Subcutaneous abdominal adipose tissue (tissue), 5 donors: ENCODE measurements at regions not wholly inside any gene's neighbourhood (a gene's known extent, or its start where the extent isn't known, plus 50 kb on each side); places are given as distances from the start of the nearest gene placed in this dataset.
"Not testable (repeated sequence)": the region's sequence is repeated elsewhere in the genome, so short reads cannot be mapped to it uniquely, and the experiment has no call there.

ENCODE experiments used
- H3K27ac ChIP-seq: one replicate; pipeline ENCODE4 v1.7.0; 2013; ENCODE audit warnings: low read depth, mild to moderate bottlenecking, inconsistent platforms, low read length, moderate library complexity
- H3K27me3 ChIP-seq, 5 donors: one replicate each; pipeline ENCODE4 v1.7.0; 2013; ENCODE audit warnings: low read length in 5 of 5, inconsistent platforms in 1 of 5; ENCODE audit not compliant: control insufficient read depth in 5 of 5, insufficient read depth in 4 of 5
- H3K36me3 ChIP-seq, 5 donors: one replicate each; pipeline ENCODE4 v1.7.0; 2013; ENCODE audit warnings: low read length in 5 of 5; ENCODE audit not compliant: control insufficient read depth in 5 of 5, insufficient read depth in 5 of 5
- H3K4me1 ChIP-seq, 5 donors: one replicate each; pipeline ENCODE4 v1.7.0; 2013; ENCODE audit warnings: low read length in 5 of 5, mild to moderate bottlenecking in 3 of 5, moderate library complexity in 1 of 5; ENCODE audit not compliant: control insufficient read depth in 5 of 5, insufficient read depth in 5 of 5
- H3K4me3 ChIP-seq, 5 donors: one replicate each; pipeline ENCODE4 v1.7.0; 2013; ENCODE audit warnings: low read length in 5 of 5, low read depth in 1 of 5
- H3K9ac ChIP-seq, 5 donors: one replicate each; pipeline ENCODE4 v1.7.0; 2013; ENCODE audit warnings: low read length in 5 of 5, mild to moderate bottlenecking in 4 of 5, moderate library complexity in 3 of 5
- H3K9me3 ChIP-seq, 5 donors: one replicate each; pipeline ENCODE4 v1.7.0; 2013; ENCODE audit warnings: low read length in 5 of 5; ENCODE audit not compliant: control insufficient read depth in 5 of 5
- donor health status: healthy.
- donor health status: healthy.
- donor health status: healthy.
- donor health status: healthy.
- donor health status: healthy.

DNA sequence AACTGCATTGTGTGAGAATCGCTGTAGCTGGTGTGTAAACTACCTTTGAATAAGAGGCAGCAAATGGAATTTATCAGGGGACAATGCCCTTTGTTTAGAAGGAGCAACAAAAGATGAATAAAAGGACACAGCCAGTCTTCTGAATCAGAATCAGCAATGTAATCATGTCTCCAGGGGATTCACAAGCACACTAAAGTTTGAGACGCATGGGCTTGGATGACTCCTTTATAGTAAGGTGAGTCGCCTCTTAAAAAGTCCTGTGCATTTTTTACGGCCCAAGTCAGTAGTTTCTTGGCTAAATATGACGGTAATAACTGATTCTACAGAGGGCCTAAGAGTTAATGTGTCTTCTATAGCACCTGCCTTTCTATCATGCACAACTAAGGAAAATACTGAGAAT is 113.6 kb upstream of the NUDT12 start:
- not testable (repeated sequence) for H3K9me3 ChIP-seq, H3K27ac ChIP-seq, H3K4me3 ChIP-seq, H3K9ac ChIP-seq, H3K27me3 ChIP-seq, H3K36me3 ChIP-seq, H3K4me1 ChIP-seq

DNA sequence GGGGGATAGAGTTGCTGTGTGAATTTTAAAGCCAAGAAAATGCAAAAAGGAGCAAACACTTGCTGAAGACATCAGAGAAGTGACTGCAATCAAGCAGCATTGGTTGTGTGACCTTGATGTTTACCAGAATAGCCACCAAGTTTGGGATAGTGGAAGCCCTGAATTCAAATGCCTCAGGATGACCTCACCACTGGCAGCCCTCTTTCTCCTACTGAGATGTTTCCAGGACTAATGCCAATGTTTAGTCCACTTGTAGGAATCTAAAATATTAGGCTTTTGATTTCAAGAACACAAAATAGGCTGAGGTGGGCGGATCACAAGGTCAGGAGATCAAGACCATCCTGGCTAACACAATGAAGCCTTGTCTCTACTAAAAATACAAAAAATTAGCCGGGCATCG is 112.2 kb upstream of the NUDT12 start:
- no peaks in the 10 kb centered on the region for H3K27me3 ChIP-seq
- no peaks in the 10 kb centered on the region for H3K36me3 ChIP-seq
- no peak overlapping the region for H3K4me3 ChIP-seq
- H3K9me3 ChIP-seq = no peaks in the 10 kb centered on the region
- no peaks in the 10 kb centered on the region for H3K4me1 ChIP-seq
- no peak overlapping the region for H3K27ac ChIP-seq
- H3K9ac ChIP-seq = no peak overlapping the region

DNA sequence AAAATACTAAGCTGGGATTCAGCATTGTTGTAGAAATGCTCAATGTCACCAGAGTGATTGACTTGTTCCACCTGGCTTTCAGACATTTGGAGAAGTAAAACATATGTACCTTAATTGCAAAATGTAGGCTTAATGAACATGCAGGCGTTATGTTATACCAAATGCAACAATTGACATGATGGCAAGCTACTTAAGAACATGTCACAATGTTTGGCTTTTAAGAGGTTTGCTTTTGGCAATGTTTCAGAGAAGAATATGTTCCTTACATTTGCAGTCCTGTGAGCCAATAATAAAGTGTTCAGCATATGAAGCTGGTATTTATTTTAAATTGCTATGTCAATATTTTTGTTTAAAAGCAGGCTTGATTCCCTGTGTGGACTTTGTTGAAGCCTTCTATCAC is 111.7 kb upstream of the NUDT12 start:
- Histone ChIP-seq H3K9ac (no peak overlapping the region), H3K27me3 (no peaks in the 10 kb centered on the region), H3K9me3 (no peaks in the 10 kb centered on the region), H3K27ac (no peak overlapping the region), H3K4me1 (no peaks in the 10 kb centered on the region), H3K36me3 (no peaks in the 10 kb centered on the region), H3K4me3 (no peak overlapping the region)

DNA sequence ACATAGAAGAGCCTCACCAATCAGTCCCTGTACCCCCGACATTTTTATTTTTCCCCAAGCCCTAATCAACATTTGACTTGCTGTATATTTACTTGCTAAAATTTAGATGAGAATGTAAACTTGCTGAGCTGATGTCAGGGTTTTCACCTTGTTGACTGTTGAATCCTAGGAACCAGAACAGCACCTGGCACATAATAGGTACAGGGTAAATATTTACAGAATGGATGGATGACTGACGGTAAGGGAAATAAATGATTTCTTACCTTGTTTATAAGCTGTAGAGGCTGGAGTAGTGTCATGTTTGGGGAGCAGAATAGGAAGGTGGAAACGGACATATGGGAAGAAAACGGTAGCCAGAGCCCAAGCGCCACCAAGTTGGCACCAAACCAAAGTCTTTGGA is 107.0 kb upstream of the NUDT12 start:
- no peak overlapping the region for H3K9ac ChIP-seq
- H3K4me3 ChIP-seq = no peak overlapping the region
- no peaks in the 10 kb centered on the region for H3K9me3 ChIP-seq
- no peaks in the 10 kb centered on the region for H3K27me3 ChIP-seq
- no peaks in the 10 kb centered on the region for H3K4me1 ChIP-seq
- no peak overlapping the region for H3K27ac ChIP-seq
- H3K36me3 ChIP-seq = no peaks in the 10 kb centered on the region

DNA sequence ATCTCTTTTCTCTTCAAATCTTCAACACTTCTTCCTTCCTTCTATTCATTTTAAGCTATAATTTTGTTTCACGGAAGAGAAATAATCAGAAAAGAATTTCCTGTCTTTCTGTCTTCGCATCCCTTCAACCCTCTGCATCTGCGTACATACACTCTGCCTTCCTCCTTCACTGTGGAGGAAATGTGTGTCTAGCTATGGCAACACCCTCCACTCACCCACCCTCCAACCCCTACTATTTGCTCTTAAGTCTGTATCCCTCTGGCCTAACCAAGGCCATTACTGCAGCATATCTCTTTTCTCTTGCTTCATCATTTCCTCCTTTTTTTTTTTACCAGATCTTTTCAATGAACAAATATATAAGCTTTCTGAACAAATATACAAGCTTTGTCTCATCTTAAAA is 105.7 kb upstream of the NUDT12 start:
- Histone ChIP-seq H3K4me1 (no peaks in the 10 kb centered on the region), H3K36me3 (no peaks in the 10 kb centered on the region), H3K9ac (no peak overlapping the region), H3K27ac (no peak overlapping the region), H3K9me3 (peaks cover 0 to 8% (median 2%) of the 10 kb centered on the region in 5 donors), H3K4me3 (no peak overlapping the region), H3K27me3 (no peaks in the 10 kb centered on the region)

DNA sequence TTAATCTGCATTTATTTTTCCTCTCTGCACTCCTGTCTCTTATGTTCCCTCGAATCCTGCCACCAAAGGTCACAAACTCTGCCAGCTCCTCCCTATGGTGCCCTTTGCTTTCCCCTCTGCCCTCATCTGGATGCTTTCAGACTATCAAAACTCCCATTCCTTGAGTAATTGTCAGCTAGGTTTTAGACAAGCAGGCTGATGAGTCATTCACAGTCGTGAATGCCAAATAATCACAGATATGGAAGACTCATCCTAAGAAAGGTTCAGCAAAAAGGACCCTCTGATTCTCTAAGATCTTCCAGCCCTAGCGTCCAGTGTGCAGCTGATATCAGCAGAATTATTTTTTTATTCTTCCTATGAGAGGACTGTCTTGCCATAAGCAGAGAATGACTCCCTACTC is 104.5 kb upstream of the NUDT12 start:
- no peaks in the 10 kb centered on the region for H3K4me1 ChIP-seq
- H3K36me3 ChIP-seq = no peaks in the 10 kb centered on the region
- peaks cover 0 to 14% (median 5%) of the 10 kb centered on the region in 5 donors for H3K9me3 ChIP-seq
- no peak overlapping the region for H3K9ac ChIP-seq
- H3K27ac ChIP-seq = no peak overlapping the region
- no peak overlapping the region for H3K4me3 ChIP-seq
- no peaks in the 10 kb centered on the region for H3K27me3 ChIP-seq

DNA sequence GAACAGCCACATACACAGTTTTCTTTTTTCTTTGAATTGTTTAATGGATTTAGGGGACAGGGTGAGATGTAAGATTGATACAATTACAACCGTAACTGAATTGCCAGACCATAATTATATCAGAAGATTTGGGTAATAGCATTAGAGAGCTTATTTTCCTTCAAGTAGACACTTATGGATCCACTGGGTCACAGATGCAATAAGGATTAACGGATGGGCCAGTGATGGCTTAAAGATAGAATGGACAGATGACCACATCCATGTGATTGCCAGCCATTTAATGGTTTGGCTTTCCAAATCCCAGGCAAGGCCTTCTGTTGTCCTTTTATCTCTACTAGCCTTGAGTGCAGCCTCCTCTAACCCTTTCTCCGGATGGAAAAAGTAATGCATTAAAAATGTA is 94.7 kb upstream of the NUDT12 start:
- Histone ChIP-seq H3K4me1 (no peaks in the 10 kb centered on the region), H3K27me3 (no peaks in the 10 kb centered on the region), H3K36me3 (no peaks in the 10 kb centered on the region), H3K27ac (no peak overlapping the region), H3K9me3 (no peaks in the 10 kb centered on the region), H3K4me3 (no peak overlapping the region), H3K9ac (no peak overlapping the region)

DNA sequence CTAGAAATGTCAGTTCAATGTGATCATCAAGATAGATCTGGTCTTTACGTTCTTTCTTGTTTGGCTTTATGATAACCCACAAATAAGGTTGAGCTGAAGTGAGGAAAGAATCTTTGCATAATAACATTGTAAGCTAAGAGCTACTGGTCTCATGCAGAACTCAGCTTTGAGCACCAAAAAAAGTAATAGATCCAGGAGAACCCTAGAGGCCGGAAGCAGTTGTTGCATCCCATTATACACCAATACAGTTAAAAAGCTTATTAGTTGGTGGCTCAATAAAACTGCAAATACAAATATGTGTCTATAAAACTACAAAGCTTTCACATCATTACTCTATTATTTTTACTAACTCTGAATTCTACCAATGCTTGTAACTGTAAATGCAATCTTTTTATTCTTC is 85.5 kb upstream of the NUDT12 start:
- Histone ChIP-seq H3K9me3 (no peaks in the 10 kb centered on the region), H3K9ac (no peak overlapping the region), H3K27me3 (no peaks in the 10 kb centered on the region), H3K36me3 (no peaks in the 10 kb centered on the region), H3K27ac (no peak overlapping the region), H3K4me1 (no peaks in the 10 kb centered on the region), H3K4me3 (no peak overlapping the region)

DNA sequence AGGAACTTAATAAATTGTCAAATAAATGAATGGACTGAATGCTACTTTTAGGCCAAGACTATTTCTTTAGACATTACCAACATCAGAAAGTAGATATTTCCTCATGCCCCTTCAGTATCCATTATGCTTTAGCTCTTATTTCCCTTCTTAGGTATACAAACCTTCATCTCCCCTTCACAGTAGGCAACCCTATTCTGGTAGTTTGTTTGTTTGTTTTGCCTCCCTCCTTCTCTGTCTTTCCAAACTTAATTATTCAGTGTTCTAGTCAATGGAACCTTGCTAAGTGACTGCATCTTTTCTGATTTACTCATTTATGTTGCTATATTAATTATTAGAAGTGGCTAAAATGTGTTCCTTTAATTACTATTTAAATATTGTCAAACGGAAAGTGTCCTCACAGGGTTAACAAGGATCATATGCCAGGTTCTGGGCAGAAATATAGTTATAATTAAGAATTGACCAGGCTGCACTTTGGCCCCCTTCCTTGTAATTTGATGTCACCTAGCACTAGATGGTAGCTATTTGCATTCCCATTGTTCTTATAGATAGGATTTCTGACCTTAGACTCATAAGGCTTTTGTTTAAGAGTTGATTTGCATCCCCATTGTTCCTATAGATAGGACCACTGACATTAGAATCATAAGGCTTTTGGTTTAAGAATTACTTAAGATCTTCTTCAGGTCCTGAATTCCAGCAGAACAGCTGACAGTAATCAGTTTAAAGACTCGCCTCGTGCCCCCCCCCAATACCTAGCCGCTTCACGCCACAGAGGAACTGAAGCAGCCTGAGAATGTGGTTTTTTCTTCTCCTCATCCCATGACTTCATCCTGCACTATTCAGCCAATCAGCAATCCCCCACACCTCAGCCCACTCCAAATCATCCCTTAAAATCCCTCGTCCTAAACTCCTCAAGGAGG is 84.4 kb upstream of the NUDT12 start:
- no peaks in the 10 kb centered on the region for H3K27me3 ChIP-seq
- no peak overlapping the region for H3K9ac ChIP-seq
- no peaks in the 10 kb centered on the region for H3K36me3 ChIP-seq
- H3K4me3 ChIP-seq = no peak overlapping the region
- H3K9me3 ChIP-seq = no peaks in the 10 kb centered on the region
- no peaks in the 10 kb centered on the region for H3K4me1 ChIP-seq
- no peak overlapping the region for H3K27ac ChIP-seq

DNA sequence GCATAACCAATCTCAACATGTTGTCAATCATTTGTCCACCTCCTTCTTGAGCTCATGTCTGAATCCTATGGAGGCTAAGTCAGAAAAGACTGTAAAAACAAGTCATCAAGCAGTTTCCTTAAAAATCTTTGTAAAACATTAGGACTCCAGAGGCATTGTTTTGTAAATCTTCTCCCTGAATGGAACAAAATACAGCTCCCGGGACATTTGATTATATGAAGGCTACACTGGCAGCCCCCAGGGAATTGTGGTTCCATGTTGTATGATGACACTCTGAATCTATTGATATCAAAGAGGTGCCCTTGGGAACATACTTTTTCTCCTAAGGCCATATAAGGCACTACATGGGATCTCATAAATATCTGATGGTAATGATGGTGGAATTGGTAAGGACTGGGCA is 83.2 kb upstream of the NUDT12 start:
- Histone ChIP-seq H3K27me3 (no peaks in the 10 kb centered on the region), H3K4me1 (no peaks in the 10 kb centered on the region)

More for the DNA sequence above, 83.2 kb upstream of the NUDT12 start:
- Histone ChIP-seq H3K9ac (no peak overlapping the region), H3K27ac (no peak overlapping the region), H3K9me3 (no peaks in the 10 kb centered on the region), H3K4me3 (no peak overlapping the region), H3K36me3 (no peaks in the 10 kb centered on the region)
